Gastrocnemius medialis (tissue), 4 donors: ENCODE measurements at regions not wholly inside any gene's neighbourhood (a gene's known extent, or its start where the extent isn't known, plus 50 kb on each side); places are given as distances from the start of the nearest gene placed in this dataset.

Experiments
- ATAC-seq, 2 donors: fragments of 150-250 bp; one replicate each; pipeline ENCODE4 v1.9.1; 2016
- DNase-seq, 2 donors: peaks; one replicate each; pipeline ENCODE4 v3.0.0-alpha.2; 2019
- H3K27ac ChIP-seq, 4 donors: fragments of 200-600 bp; sonication (generic); 1 replicate in 1 of 4; 2 replicates in 3 of 4; pipeline ENCODE4 v1.5.1; 2016 to 2018; ENCODE audit warnings: mild to moderate bottlenecking in 2 of 4, moderate library complexity in 1 of 4
- H3K27me3 ChIP-seq, 3 donors: fragments of 200-600 bp; sonication (generic) in 2 of 3; 1 replicate in 1 of 3; 2 replicates in 2 of 3; pipeline versions ENCODE4 v1.5.1 to v1.6.0; 2016 to 2019; ENCODE audit warnings: mild to moderate bottlenecking in 1 of 3, moderate library complexity in 1 of 3
- H3K36me3 ChIP-seq, 2 donors: fragments of 200-600 bp; sonication (generic) in 1 of 2; one replicate each; pipeline ENCODE4 v1.5.1; 2017 to 2018
- H3K4me1 ChIP-seq, 2 donors: fragments of 200-600 bp; sonication (generic) in 1 of 2; one replicate each; pipeline ENCODE4 v1.5.1; 2016 to 2017; ENCODE audit warnings: mild to moderate bottlenecking in 2 of 2
- H3K4me3 ChIP-seq, 4 donors: fragments of 200-600 bp; sonication (generic) in 3 of 4; 1 replicate in 1 of 4; 2 replicates in 3 of 4; pipeline ENCODE4 v1.5.1; 2016 to 2019; ENCODE audit warnings: mild to moderate bottlenecking in 2 of 4
- H3K9me3 ChIP-seq, 3 donors: fragments of 200-600 bp; sonication (generic) in 2 of 3; 1 replicate in 1 of 3; 2 replicates in 2 of 3; pipeline ENCODE4 v1.5.1; 2016 to 2019
- POLR2A ChIP-seq, 2 donors: fragments of 450-650 bp; IDR thresholded peaks; one replicate each; pipeline ENCODE4 v1.6.1; 2017; ENCODE audit warnings: antibody characterized with exemption in 2 of 2, mild to moderate bottlenecking in 2 of 2, moderate library complexity in 2 of 2
- in situ Hi-C, 4 donors: fragments of 200-750 bp; cut with MboI; loops; one replicate each; pipeline versions ENCODE4 v1.15.0 to v1.8.0; 2017; ENCODE audit warnings: low sequenced_read_pairs in 4 of 4
- intact Hi-C: fragments of 100-400 bp; cut with DNase I; formaldehyde crosslinking; loops from one replicate; pipeline ENCODE4 v1.15.1; 2023; ENCODE audit warnings: low total_unique reads
- TF ChIP-seq, protein P1 (sequence below), 5 experiments: fragments of 450-650 bp in 3 of 5; fragments of 200-600 bp in 2 of 5; sonication (generic) in 2 of 5; IDR thresholded peaks in 4 of 5; conservative IDR thresholded peaks in 1 of 5; 1 replicate in 4 of 5; 2 replicates in 1 of 5; pipeline ENCODE4 v1.5.1; 2016 to 2019; ENCODE audit warnings: antibody characterized with exemption in 5 of 5, mild to moderate bottlenecking in 3 of 5, moderate library complexity in 3 of 5

DNA sequence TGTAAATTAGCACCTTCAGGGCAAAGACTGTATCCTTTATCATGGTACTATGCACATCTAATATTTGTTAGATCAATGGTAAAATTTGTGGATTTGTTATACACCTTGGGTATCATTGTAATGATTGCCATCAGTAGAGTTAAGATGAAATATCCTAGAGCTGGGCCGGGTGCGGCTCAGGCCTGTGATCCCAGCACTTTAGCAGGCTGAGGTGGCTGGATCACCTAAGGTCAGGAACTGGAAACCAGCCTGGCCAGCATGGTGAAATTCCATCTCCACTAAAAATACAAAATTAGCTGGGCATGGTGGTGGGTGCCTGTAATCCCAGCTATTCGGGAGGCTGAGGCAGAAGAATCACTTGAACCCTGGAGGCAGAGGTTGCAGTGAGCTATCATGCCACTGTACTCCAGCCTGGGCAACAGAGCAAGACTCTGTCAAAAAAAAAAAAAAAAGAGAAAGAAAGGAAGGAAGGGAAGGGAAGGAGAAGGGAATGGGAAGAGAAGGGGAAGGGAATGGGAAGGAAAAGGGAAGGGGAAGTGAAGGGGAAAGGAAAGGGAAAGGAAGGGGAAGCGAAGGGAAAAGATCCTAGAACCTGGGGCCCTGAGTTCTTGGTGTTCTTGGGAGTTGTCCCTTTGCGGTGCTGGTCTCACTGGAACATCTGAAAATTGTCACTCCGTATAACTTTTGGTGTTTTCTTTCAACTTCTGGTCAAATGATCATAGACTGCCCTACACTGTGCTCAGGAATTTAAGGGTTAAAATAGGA, 71.1 kb upstream of the NEUROD1 start:
- no peak overlapping the region for H3K4me3 ChIP-seq
- no peaks in the 10 kb centered on the region for H3K9me3 ChIP-seq
- no peak for DNase-seq
- ATAC-seq: no peak
- H3K27ac ChIP-seq: no peak overlapping the region
- intact Hi-C loops (no loop called here), in situ Hi-C loops (loop anchor here in 2 of 4 donors (10.0 to 25.0 kb wide), 2 partner anchors 211 to 323 kb away; no protein-coding TSS in a partner anchor)
- no peak for TF ChIP-seq POLR2A (IDR thresholded peaks at IDR 0.05)
- TF ChIP-seq, protein P1, sequence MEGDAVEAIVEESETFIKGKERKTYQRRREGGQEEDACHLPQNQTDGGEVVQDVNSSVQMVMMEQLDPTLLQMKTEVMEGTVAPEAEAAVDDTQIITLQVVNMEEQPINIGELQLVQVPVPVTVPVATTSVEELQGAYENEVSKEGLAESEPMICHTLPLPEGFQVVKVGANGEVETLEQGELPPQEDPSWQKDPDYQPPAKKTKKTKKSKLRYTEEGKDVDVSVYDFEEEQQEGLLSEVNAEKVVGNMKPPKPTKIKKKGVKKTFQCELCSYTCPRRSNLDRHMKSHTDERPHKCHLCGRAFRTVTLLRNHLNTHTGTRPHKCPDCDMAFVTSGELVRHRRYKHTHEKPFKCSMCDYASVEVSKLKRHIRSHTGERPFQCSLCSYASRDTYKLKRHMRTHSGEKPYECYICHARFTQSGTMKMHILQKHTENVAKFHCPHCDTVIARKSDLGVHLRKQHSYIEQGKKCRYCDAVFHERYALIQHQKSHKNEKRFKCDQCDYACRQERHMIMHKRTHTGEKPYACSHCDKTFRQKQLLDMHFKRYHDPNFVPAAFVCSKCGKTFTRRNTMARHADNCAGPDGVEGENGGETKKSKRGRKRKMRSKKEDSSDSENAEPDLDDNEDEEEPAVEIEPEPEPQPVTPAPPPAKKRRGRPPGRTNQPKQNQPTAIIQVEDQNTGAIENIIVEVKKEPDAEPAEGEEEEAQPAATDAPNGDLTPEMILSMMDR (IDR thresholded peaks at IDR 0.05 in 4 of 5, conservative IDR thresholded peaks at IDR 0.05 in 1 of 5): no peak
- no peaks in the 10 kb centered on the region for H3K36me3 ChIP-seq
- no peaks in the 10 kb centered on the region for H3K27me3 ChIP-seq
- H3K4me1 ChIP-seq: no peaks in the 10 kb centered on the region

- Histone ChIP-seq H3K9me3 (no peaks in the 10 kb centered on the region), H3K4me3 (no peak overlapping the region), H3K36me3 (no peaks in the 10 kb centered on the region), H3K27me3 (no peaks in the 10 kb centered on the region), H3K27ac (no peak overlapping the region), H3K4me1 (no peaks in the 10 kb centered on the region)
- in situ Hi-C loops: loop anchor here in 2 of 4 donors (10.0 to 25.0 kb wide), 2 partner anchors 210 to 322 kb away; no protein-coding TSS in a partner anchor
- ATAC-seq (no peak), DNase-seq (no peak)
- TF ChIP-seq, protein P1 (IDR thresholded peaks at IDR 0.05 in 4 of 5, conservative IDR thresholded peaks at IDR 0.05 in 1 of 5): no peak
- no peak for TF ChIP-seq POLR2A (IDR thresholded peaks at IDR 0.05)
- intact Hi-C loops: no loop called here
Observed at GRCh38 chr2:181752301-181752700, 72.0 kb upstream of the NEUROD1 start.

GRCh38 chr2:181753686-181754085, 73.4 kb upstream of the NEUROD1 start:
- Histone ChIP-seq H3K27ac (no peak overlapping the region), H3K9me3 (no peaks in the 10 kb centered on the region), H3K27me3 (no peaks in the 10 kb centered on the region), H3K4me1 (no peaks in the 10 kb centered on the region), H3K4me3 (no peak overlapping the region), H3K36me3 (no peaks in the 10 kb centered on the region)
- in situ Hi-C loops (loop anchor here in 2 of 4 donors (10.0 to 25.0 kb wide), 2 partner anchors 209 to 321 kb away; no protein-coding TSS in a partner anchor), intact Hi-C loops (no loop called here)
- TF ChIP-seq, protein P1 (IDR thresholded peaks at IDR 0.05 in 4 of 5, conservative IDR thresholded peaks at IDR 0.05 in 1 of 5): no peak
- no peak for TF ChIP-seq POLR2A (IDR thresholded peaks at IDR 0.05)
- ATAC-seq: no peak
- DNase-seq: no peak

DNA sequence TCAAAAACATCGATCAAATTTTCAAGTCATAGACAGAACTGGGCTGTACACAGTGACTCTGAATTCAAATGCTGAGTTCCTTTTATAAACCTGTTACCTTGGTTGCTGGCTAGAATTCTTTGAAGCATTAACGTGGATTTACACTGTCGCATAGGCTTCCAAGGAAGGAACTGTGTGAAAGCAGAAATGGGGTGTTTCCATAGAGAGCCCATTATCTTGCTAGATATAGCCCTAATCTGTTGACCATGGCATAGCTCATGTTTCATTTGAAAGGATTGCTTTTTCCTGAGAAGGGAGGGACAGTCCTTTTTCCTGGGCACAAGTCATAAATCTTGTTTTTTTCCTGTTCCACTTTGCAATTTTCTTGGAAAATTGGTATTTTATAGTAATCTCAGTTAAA, 73.8 kb upstream of the NEUROD1 start:
- H3K4me3 ChIP-seq: no peak overlapping the region
- intact Hi-C loops (no loop called here), in situ Hi-C loops (loop anchor here in 2 of 4 donors (10.0 to 25.0 kb wide), 2 partner anchors 208 to 321 kb away; no protein-coding TSS in a partner anchor)
- H3K4me1 ChIP-seq: no peaks in the 10 kb centered on the region
- no peaks in the 10 kb centered on the region for H3K9me3 ChIP-seq
- no peak for TF ChIP-seq POLR2A (IDR thresholded peaks at IDR 0.05)
- TF ChIP-seq, protein P1 (IDR thresholded peaks at IDR 0.05 in 4 of 5, conservative IDR thresholded peaks at IDR 0.05 in 1 of 5): no peak
- H3K36me3 ChIP-seq: no peaks in the 10 kb centered on the region
- H3K27me3 ChIP-seq: no peaks in the 10 kb centered on the region
- DNase-seq (no peak), ATAC-seq (no peak)
- no peak overlapping the region for H3K27ac ChIP-seq
